Nephron progenitor cell (in vitro differentiated cells): ENCODE measurements at regions not wholly inside any gene's neighbourhood (a gene's known extent, or its start where the extent isn't known, plus 50 kb on each side); places are given as distances from the start of the nearest gene placed in this dataset.
A peak's percentile ranks its signal among the peaks of the same experiment; 100 is the strongest.

ENCODE experiments used
- DNase-seq: peaks from one replicate; pipeline ENCODE4 v3.0.0; 2021
- H3K27ac Mint-ChIP-seq: 2 replicates; pipeline ENCODE4 v1.8.0; 2021; ENCODE audit warnings: mild to moderate bottlenecking, moderate library complexity, mixed read lengths
- H3K27me3 Mint-ChIP-seq: 2 replicates; pipeline ENCODE4 v1.8.0; 2021; ENCODE audit warnings: mild to moderate bottlenecking, low read depth, mixed read lengths; ENCODE audit not compliant: poor library complexity
- H3K36me3 Mint-ChIP-seq: 2 replicates; pipeline ENCODE4 v1.8.0; 2021; ENCODE audit warnings: low read depth, mixed read lengths
- H3K4me1 Mint-ChIP-seq: 2 replicates; pipeline ENCODE4 v1.8.0; 2021; ENCODE audit warnings: mixed read lengths
- H3K4me3 Mint-ChIP-seq: 2 replicates; pipeline ENCODE4 v1.8.0; 2021; ENCODE audit warnings: mild to moderate bottlenecking, moderate library complexity, mixed read lengths
- H3K9me3 Mint-ChIP-seq: 2 replicates; pipeline ENCODE4 v1.8.0; 2021; ENCODE audit warnings: mild to moderate bottlenecking, moderate library complexity, mixed read lengths
- CTCF ChIP-seq: fragments of 200-600 bp; sonication (generic); IDR thresholded peaks from 2 replicates; pipeline ENCODE4 v1.5.0; 2021; ENCODE audit warnings: antibody characterized with exemption

- no peak overlapping the region for H3K27ac Mint-ChIP-seq
- DNase-seq, result no peak
- H3K36me3 Mint-ChIP-seq, result no peaks in the 10 kb centered on the region
- H3K4me3 Mint-ChIP-seq, result no peak overlapping the region
- no peaks in the 10 kb centered on the region for H3K9me3 Mint-ChIP-seq
- peaks cover 2% of the 10 kb centered on the region for H3K4me1 Mint-ChIP-seq
- no peak for TF ChIP-seq CTCF
- H3K27me3 Mint-ChIP-seq, result no peaks in the 10 kb centered on the region
Observed at GRCh38 chr18:73639788-73640187, 507.8 kb downstream of the FBXO15 start.

- H3K36me3 Mint-ChIP-seq, result no peaks in the 10 kb centered on the region
- H3K27me3 Mint-ChIP-seq, result no peaks in the 10 kb centered on the region
- H3K27ac Mint-ChIP-seq, result no peak overlapping the region
- no peaks in the 10 kb centered on the region for H3K9me3 Mint-ChIP-seq
- peaks cover 4% of the 10 kb centered on the region for H3K4me1 Mint-ChIP-seq
- no peak for TF ChIP-seq CTCF
- no peak overlapping the region for H3K4me3 Mint-ChIP-seq
- no peak for DNase-seq
Observed at GRCh38 chr18:73638709-73639108, 508.9 kb downstream of the FBXO15 start.

- DNase-seq, result no peak
- Mint-ChIP-seq H3K9me3 (no peaks in the 10 kb centered on the region), H3K4me3 (no peak overlapping the region), H3K27ac (peak overlapping the region; percentile 60), H3K36me3 (no peaks in the 10 kb centered on the region), H3K27me3 (no peaks in the 10 kb centered on the region), H3K4me1 (peaks cover 4% of the 10 kb centered on the region)
- no peak for TF ChIP-seq CTCF
Observed at GRCh38 chr18:73636355-73636754, 511.3 kb downstream of the FBXO15 start.

- no peak overlapping the region for H3K4me3 Mint-ChIP-seq
- TF ChIP-seq CTCF, result no peak
- H3K36me3 Mint-ChIP-seq, result no peaks in the 10 kb centered on the region
- H3K9me3 Mint-ChIP-seq, result no peaks in the 10 kb centered on the region
- H3K27me3 Mint-ChIP-seq, result peaks cover 4% of the 10 kb centered on the region
- H3K4me1 Mint-ChIP-seq, result no peaks in the 10 kb centered on the region
- no peak overlapping the region for H3K27ac Mint-ChIP-seq
- DNase-seq, result no peak
Observed at GRCh38 chr18:73626859-73627258, 520.8 kb downstream of the FBXO15 start.

GRCh38 chr18:73626221-73626620, 521.4 kb downstream of the FBXO15 start:
- Mint-ChIP-seq H3K27ac (no peak overlapping the region), H3K4me1 (no peaks in the 10 kb centered on the region), H3K36me3 (no peaks in the 10 kb centered on the region), H3K4me3 (no peak overlapping the region), H3K9me3 (no peaks in the 10 kb centered on the region), H3K27me3 (peaks cover 5% of the 10 kb centered on the region)
- no peak for TF ChIP-seq CTCF
- no peak for DNase-seq

GRCh38 chr18:73621091-73621490, 526.5 kb downstream of the FBXO15 start:
- no peaks in the 10 kb centered on the region for H3K9me3 Mint-ChIP-seq
- H3K4me1 Mint-ChIP-seq, result no peaks in the 10 kb centered on the region
- no peak for DNase-seq
- H3K4me3 Mint-ChIP-seq, result no peak overlapping the region
- H3K36me3 Mint-ChIP-seq, result no peaks in the 10 kb centered on the region
- H3K27me3 Mint-ChIP-seq, result peaks cover 9% of the 10 kb centered on the region
- TF ChIP-seq CTCF, result no peak
- no peak overlapping the region for H3K27ac Mint-ChIP-seq
